ENCODE measurements at regions not wholly inside any gene's neighbourhood (a gene's known extent, or its start where the extent isn't known, plus 50 kb on each side); places are given as distances from the start of the nearest gene placed in this dataset.

GRCh38 chrY:7687086-7687485, 775.5 kb upstream of the AMELY start:
- TF ChIP-seq, protein P1, sequence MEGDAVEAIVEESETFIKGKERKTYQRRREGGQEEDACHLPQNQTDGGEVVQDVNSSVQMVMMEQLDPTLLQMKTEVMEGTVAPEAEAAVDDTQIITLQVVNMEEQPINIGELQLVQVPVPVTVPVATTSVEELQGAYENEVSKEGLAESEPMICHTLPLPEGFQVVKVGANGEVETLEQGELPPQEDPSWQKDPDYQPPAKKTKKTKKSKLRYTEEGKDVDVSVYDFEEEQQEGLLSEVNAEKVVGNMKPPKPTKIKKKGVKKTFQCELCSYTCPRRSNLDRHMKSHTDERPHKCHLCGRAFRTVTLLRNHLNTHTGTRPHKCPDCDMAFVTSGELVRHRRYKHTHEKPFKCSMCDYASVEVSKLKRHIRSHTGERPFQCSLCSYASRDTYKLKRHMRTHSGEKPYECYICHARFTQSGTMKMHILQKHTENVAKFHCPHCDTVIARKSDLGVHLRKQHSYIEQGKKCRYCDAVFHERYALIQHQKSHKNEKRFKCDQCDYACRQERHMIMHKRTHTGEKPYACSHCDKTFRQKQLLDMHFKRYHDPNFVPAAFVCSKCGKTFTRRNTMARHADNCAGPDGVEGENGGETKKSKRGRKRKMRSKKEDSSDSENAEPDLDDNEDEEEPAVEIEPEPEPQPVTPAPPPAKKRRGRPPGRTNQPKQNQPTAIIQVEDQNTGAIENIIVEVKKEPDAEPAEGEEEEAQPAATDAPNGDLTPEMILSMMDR (conservative IDR thresholded peaks at IDR 0.05) = no peak
- 96 to 100% methylated on average over 1 to 3 of the region's 3 CpGs for WGBS, 2 experiments (ENCODE audit: insufficient coverage in 1 of 2, insufficient read length in 1 of 2)
- H3K27me3 Mint-ChIP-seq (ENCODE audit: insufficient read depth) = no peaks in the 10 kb centered on the region
- no peak overlapping the region for H3K4me3 Mint-ChIP-seq
- no peaks in the 10 kb centered on the region for H3K4me1 Mint-ChIP-seq
- H3K36me3 Mint-ChIP-seq (ENCODE audit: low read depth) = no peaks in the 10 kb centered on the region
- Histone ChIP-seq H3K9me3 (ENCODE audit: control insufficient read depth, low read length) (no peaks in the 10 kb centered on the region), H3K4me3 (ENCODE audit: low read length) (no peak overlapping the region), H3K4me1 (ENCODE audit: control insufficient read depth, insufficient read depth, low read length) (no peaks in the 10 kb centered on the region), H3K9ac (ENCODE audit: extremely low read depth, low read length, poor library complexity, severe bottlenecking) (no peak overlapping the region), H3K27ac (ENCODE audit: low read depth, low read length) (no peak overlapping the region), H3K27me3 (ENCODE audit: control insufficient read depth, insufficient read depth, low read length, poor library complexity, severe bottlenecking) (no peaks in the 10 kb centered on the region), H3K36me3 (ENCODE audit: control insufficient read depth, insufficient read depth, low read length) (no peaks in the 10 kb centered on the region)
- H3K27ac Mint-ChIP-seq = no peak overlapping the region
- DNase-seq = no peak
- H3K9me3 Mint-ChIP-seq = no peaks in the 10 kb centered on the region

GRCh38 chrY:7684546-7684945, 773.0 kb upstream of the AMELY start:
- Histone ChIP-seq H3K36me3 (ENCODE audit: control insufficient read depth, insufficient read depth, low read length) (no peaks in the 10 kb centered on the region), H3K9me3 (ENCODE audit: control insufficient read depth, low read length) (no peaks in the 10 kb centered on the region), H3K9ac (ENCODE audit: extremely low read depth, low read length, poor library complexity, severe bottlenecking) (no peak overlapping the region), H3K27me3 (ENCODE audit: control insufficient read depth, insufficient read depth, low read length, poor library complexity, severe bottlenecking) (no peaks in the 10 kb centered on the region), H3K27ac (ENCODE audit: low read depth, low read length) (no peak overlapping the region), H3K4me3 (ENCODE audit: low read length) (no peak overlapping the region), H3K4me1 (ENCODE audit: control insufficient read depth, insufficient read depth, low read length) (no peaks in the 10 kb centered on the region)
- no peak for DNase-seq
- no peaks in the 10 kb centered on the region for H3K9me3 Mint-ChIP-seq
- TF ChIP-seq, protein P1 (conservative IDR thresholded peaks at IDR 0.05) = no peak
- H3K27me3 Mint-ChIP-seq (ENCODE audit: insufficient read depth) = no peaks in the 10 kb centered on the region
- no peak overlapping the region for H3K27ac Mint-ChIP-seq
- H3K36me3 Mint-ChIP-seq (ENCODE audit: low read depth) = no peaks in the 10 kb centered on the region
- H3K4me1 Mint-ChIP-seq = no peaks in the 10 kb centered on the region
- no peak overlapping the region for H3K4me3 Mint-ChIP-seq
- WGBS, 2 experiments (ENCODE audit: insufficient coverage in 1 of 2, insufficient read length in 1 of 2) = 67 to 88% methylated on average over 1 of the region's 2 CpGs

DNA sequence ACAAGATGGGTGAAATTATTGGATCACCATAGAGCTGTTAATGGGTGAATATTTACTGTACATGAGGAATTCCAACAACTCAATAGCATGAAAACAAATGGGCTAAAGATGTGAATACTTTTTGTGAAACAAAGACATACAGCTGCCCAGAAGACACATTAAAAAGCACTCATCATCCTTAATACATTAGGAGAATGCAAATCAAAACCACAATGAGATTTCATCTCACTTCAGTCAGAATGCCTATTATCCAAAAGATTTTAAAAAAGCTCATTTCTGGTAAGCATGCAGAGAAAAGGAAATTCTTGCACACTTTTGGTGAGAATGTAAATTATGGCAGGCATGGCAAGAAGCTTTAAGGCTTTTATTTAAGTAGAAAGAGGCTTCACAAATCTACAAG, 770.8 kb upstream of the AMELY start:
- Histone ChIP-seq H3K4me3 (ENCODE audit: low read length) (no peak overlapping the region), H3K27ac (ENCODE audit: low read depth, low read length) (no peak overlapping the region), H3K36me3 (ENCODE audit: control insufficient read depth, insufficient read depth, low read length) (no peaks in the 10 kb centered on the region), H3K4me1 (ENCODE audit: control insufficient read depth, insufficient read depth, low read length) (no peaks in the 10 kb centered on the region), H3K9ac (ENCODE audit: extremely low read depth, low read length, poor library complexity, severe bottlenecking) (no peak overlapping the region), H3K9me3 (ENCODE audit: control insufficient read depth, low read length) (no peaks in the 10 kb centered on the region), H3K27me3 (ENCODE audit: control insufficient read depth, insufficient read depth, low read length, poor library complexity, severe bottlenecking) (no peaks in the 10 kb centered on the region)
- no peaks in the 10 kb centered on the region for H3K36me3 Mint-ChIP-seq (ENCODE audit: low read depth)
- H3K9me3 Mint-ChIP-seq = no peaks in the 10 kb centered on the region
- TF ChIP-seq, protein P1 (conservative IDR thresholded peaks at IDR 0.05) = no peak
- no peaks in the 10 kb centered on the region for H3K4me1 Mint-ChIP-seq
- H3K27ac Mint-ChIP-seq = no peak overlapping the region
- H3K27me3 Mint-ChIP-seq (ENCODE audit: insufficient read depth) = no peaks in the 10 kb centered on the region
- no peak for DNase-seq
- no peak overlapping the region for H3K4me3 Mint-ChIP-seq
